Neural cell (in vitro differentiated cells): ENCODE measurements at regions not wholly inside any gene's neighbourhood (a gene's known extent, or its start where the extent isn't known, plus 50 kb on each side); places are given as distances from the start of the nearest gene placed in this dataset.
"Not testable (repeated sequence)": the region's sequence is repeated elsewhere in the genome, so short reads cannot be mapped to it uniquely, and the experiment has no call there.

Source experiments
- H2AFZ ChIP-seq: fragments of 200-600, 300-800 bp; sonication (generic), shearing (Covaris generic); 2 replicates; pipeline ENCODE4 v1.6.0; 2014; ENCODE audit warnings: low read depth, mild to moderate bottlenecking, antibody characterized with exemption, low read length, moderate library complexity
- H3F3A ChIP-seq: fragments of 200-600 bp; shearing (Covaris generic); 2 replicates; pipeline ENCODE4 v1.6.1; 2016; ENCODE audit warnings: mild to moderate bottlenecking, moderate library complexity, mixed read lengths, antibody characterized with exemption, low read length; ENCODE audit not compliant: insufficient read depth, poor library complexity, severe bottlenecking
- H3K27ac ChIP-seq: fragments of 200-600, 300-800 bp; sonication (generic), shearing (Covaris generic); 2 replicates; pipeline ENCODE4 v1.5.1; 2014; ENCODE audit warnings: mild to moderate bottlenecking, low read length, moderate library complexity
- H3K27me3 ChIP-seq: fragments of 300-800, 200-600 bp; sonication (generic), shearing (Covaris generic); 2 replicates; pipeline ENCODE4 v1.6.0; 2014; ENCODE audit warnings: mild to moderate bottlenecking, low read depth, low read length, moderate library complexity; ENCODE audit not compliant: insufficient read depth
- H3K36me3 ChIP-seq: fragments of 300-800, 200-600 bp; sonication (generic), shearing (Covaris generic); 2 replicates; pipeline ENCODE4 v1.5.1; 2014; ENCODE audit warnings: mild to moderate bottlenecking, antibody characterized with exemption, low read length, moderate library complexity; ENCODE audit not compliant: insufficient read depth
- H3K4me2 ChIP-seq: fragments of 300-800, 200-600 bp; sonication (generic), shearing (Covaris generic); 2 replicates; pipeline ENCODE4 v1.6.0; 2014; ENCODE audit warnings: mild to moderate bottlenecking, low read length
- H3K4me3 ChIP-seq: fragments of 300-800, 200-600 bp; sonication (generic), shearing (Covaris generic); 2 replicates; pipeline ENCODE4 v1.5.1; 2014; ENCODE audit warnings: mild to moderate bottlenecking, low read length, moderate library complexity
- H3K79me2 ChIP-seq: fragments of 200-600 bp; shearing (Covaris generic); replicated peaks from 2 replicates; pipeline ENCODE4 v1.6.0; 2014; ENCODE audit warnings: mild to moderate bottlenecking, low read length, moderate library complexity; ENCODE audit not compliant: insufficient read depth
- H3K9ac ChIP-seq: fragments of 300-800, 200-600 bp; sonication (generic), shearing (Covaris generic); 2 replicates; pipeline ENCODE4 v1.6.1; 2016; ENCODE audit warnings: mild to moderate bottlenecking, low read length, mixed read lengths
- H3K9me2 ChIP-seq: fragments of 200-600 bp; shearing (Covaris generic); 2 replicates; pipeline ENCODE4 v1.6.1; 2016; ENCODE audit warnings: mild to moderate bottlenecking, low read length, mixed read lengths; ENCODE audit not compliant: insufficient read depth
- H3K9me3 ChIP-seq: fragments of 200-600, 300-800 bp; sonication (generic), shearing (Covaris generic); 2 replicates; pipeline ENCODE4 v1.6.1; 2016; ENCODE audit warnings: mild to moderate bottlenecking, mixed run types, low read length, moderate library complexity, mixed read lengths
- H4K20me1 ChIP-seq: fragments of 200-600 bp; shearing (Covaris generic); 2 replicates; pipeline ENCODE4 v1.6.1; 2016; ENCODE audit warnings: mild to moderate bottlenecking, mixed run types; ENCODE audit not compliant: insufficient read depth
- EP300 ChIP-seq: fragments of 450-650 bp; conservative IDR thresholded peaks from 2 replicates; pipeline ENCODE4 v1.6.1; 2014; ENCODE audit warnings: antibody characterized with exemption, mild to moderate bottlenecking, moderate library complexity; ENCODE audit not compliant: poor library complexity, severe bottlenecking
- EZH2 ChIP-seq: fragments of 200-600, 300-800 bp; shearing (Covaris generic), sonication (generic); IDR thresholded peaks from 2 replicates; pipeline ENCODE4 v1.6.1; 2014; ENCODE audit warnings: antibody characterized with exemption, low read length, borderline replicate concordance, mild to moderate bottlenecking; ENCODE audit not compliant: insufficient read depth, poor library complexity, severe bottlenecking
- MXI1 ChIP-seq: fragments of 450-650 bp; conservative IDR thresholded peaks from 2 replicates; pipeline ENCODE4 v1.6.1; 2014; ENCODE audit warnings: antibody characterized with exemption, mild to moderate bottlenecking; ENCODE audit not compliant: poor library complexity, severe bottlenecking
- POLR2AphosphoS5 ChIP-seq: IDR thresholded peaks from 2 replicates; pipeline ENCODE4 v1.6.1; 2012
- RAD21 ChIP-seq: fragments of 450-650 bp; conservative IDR thresholded peaks from 2 replicates; pipeline ENCODE4 v1.6.1; 2014; ENCODE audit warnings: antibody characterized with exemption, mild to moderate bottlenecking, moderate library complexity
- SMC3 ChIP-seq: fragments of 450-650 bp; conservative IDR thresholded peaks from 2 replicates; pipeline ENCODE4 v1.6.1; 2014; ENCODE audit warnings: antibody characterized with exemption, mild to moderate bottlenecking, moderate library complexity; ENCODE audit not compliant: poor library complexity
- TAF1 ChIP-seq: IDR thresholded peaks from 2 replicates; pipeline ENCODE4 v1.6.1; 2012; ENCODE audit warnings: low read depth
- TF ChIP-seq, protein P1 (sequence below): fragments of 450-650 bp; IDR thresholded peaks from 2 replicates; pipeline ENCODE4 v1.5.1; 2014; ENCODE audit warnings: antibody characterized with exemption, mild to moderate bottlenecking, moderate library complexity; ENCODE audit not compliant: poor library complexity, severe bottlenecking
- TF ChIP-seq, protein P2 (sequence below): IDR thresholded peaks from 2 replicates; pipeline ENCODE4 v1.6.1; 2012; ENCODE audit warnings: borderline replicate concordance

DNA sequence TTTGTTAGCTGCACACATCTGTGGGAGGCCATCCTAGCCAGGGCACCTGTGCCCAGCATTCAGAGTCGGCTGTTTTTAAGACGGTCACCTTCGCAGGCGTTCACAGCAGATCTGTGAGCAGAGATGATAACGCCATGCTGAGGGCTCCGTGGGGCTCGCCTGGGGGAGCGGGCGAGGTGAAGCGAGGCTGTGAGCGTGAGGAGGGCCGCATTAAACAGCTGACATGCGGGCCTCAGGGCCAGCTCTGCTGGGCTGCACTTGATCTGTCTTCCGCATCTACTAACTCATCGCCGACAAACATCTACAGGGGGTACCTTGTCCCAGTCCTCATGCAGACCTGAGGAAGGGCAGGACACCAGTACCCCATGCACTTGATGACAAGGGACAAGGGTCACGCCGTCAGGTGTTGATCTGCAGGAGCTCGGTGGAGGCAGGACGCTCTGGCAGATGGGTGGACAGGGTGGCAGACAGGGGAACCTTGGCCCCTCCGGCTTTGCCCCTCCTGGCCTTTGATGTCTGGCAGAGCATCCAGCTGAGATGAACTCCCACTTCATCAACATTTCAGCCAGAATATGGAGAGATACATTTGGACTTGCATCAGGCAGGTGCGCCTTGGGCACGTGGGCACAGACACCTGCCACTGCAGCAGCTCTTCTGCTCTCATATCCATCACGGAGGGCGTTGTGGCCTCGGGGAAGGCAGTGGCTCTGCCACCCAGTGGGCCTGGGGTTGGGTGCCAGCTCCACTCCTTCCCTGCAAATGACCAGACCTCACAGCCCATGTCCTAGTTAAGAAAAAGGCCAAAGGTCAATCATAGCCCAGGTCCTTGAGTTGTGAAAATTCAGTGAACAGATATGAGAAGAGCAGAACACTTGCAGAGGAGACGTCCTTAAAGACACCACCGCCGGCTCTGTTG, 822.9 kb downstream of the BRD1 start:
- H3K27ac ChIP-seq, result no peak overlapping the region
- H3K9ac ChIP-seq, result no peak overlapping the region

DNA sequence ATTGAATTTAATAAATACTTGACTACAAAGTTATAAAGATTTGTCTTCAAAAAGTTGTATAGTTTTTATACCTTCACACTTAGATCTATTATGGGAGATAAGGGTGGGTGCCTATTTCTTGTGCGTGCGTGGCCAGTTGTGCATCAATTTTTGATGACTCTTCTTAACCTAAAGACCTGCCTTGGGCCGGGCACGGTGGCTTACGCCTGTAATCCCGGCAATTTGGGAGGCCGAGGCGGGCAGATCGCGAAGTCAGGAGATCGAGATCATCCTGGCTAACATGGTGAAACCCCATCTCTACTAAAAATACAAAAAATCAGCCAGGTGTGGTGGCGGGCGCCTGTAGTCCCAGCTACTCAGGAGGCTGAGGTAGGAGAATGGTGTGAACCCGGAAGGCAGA, 830.1 kb downstream of the BRD1 start:
- H2AFZ ChIP-seq, H3K27me3 ChIP-seq, H3K4me3 ChIP-seq, H3K9ac ChIP-seq, H3K9me3 ChIP-seq, H3K36me3 ChIP-seq, H3K27ac ChIP-seq, H3F3A ChIP-seq, H3K4me2 ChIP-seq, H3K79me2 ChIP-seq, H4K20me1 ChIP-seq, H3K9me2 ChIP-seq: not testable (repeated sequence)

More for the DNA sequence above, 822.9 kb downstream of the BRD1 start:
- Histone ChIP-seq H3K4me2 (no peak overlapping the region), H3K36me3 (no peaks in the 10 kb centered on the region), H2AFZ (no peak overlapping the region), H3K9me2 (no peaks in the 10 kb centered on the region), H3K4me3 (no peak overlapping the region), H3F3A (no peaks in the 10 kb centered on the region), H3K79me2 (no peaks in the 10 kb centered on the region), H3K27me3 (no peaks in the 10 kb centered on the region), H4K20me1 (no peaks in the 10 kb centered on the region), H3K9me3 (peaks cover 6% of the 10 kb centered on the region)
- TF ChIP-seq, protein P1, sequence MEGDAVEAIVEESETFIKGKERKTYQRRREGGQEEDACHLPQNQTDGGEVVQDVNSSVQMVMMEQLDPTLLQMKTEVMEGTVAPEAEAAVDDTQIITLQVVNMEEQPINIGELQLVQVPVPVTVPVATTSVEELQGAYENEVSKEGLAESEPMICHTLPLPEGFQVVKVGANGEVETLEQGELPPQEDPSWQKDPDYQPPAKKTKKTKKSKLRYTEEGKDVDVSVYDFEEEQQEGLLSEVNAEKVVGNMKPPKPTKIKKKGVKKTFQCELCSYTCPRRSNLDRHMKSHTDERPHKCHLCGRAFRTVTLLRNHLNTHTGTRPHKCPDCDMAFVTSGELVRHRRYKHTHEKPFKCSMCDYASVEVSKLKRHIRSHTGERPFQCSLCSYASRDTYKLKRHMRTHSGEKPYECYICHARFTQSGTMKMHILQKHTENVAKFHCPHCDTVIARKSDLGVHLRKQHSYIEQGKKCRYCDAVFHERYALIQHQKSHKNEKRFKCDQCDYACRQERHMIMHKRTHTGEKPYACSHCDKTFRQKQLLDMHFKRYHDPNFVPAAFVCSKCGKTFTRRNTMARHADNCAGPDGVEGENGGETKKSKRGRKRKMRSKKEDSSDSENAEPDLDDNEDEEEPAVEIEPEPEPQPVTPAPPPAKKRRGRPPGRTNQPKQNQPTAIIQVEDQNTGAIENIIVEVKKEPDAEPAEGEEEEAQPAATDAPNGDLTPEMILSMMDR, result no peak
- TF ChIP-seq EP300 (no peak), POLR2AphosphoS5 (no peak), SMC3 (no peak), RAD21 (no peak), MXI1 (no peak), TAF1 (no peak), EZH2 (no peak)
- TF ChIP-seq, protein P2, sequence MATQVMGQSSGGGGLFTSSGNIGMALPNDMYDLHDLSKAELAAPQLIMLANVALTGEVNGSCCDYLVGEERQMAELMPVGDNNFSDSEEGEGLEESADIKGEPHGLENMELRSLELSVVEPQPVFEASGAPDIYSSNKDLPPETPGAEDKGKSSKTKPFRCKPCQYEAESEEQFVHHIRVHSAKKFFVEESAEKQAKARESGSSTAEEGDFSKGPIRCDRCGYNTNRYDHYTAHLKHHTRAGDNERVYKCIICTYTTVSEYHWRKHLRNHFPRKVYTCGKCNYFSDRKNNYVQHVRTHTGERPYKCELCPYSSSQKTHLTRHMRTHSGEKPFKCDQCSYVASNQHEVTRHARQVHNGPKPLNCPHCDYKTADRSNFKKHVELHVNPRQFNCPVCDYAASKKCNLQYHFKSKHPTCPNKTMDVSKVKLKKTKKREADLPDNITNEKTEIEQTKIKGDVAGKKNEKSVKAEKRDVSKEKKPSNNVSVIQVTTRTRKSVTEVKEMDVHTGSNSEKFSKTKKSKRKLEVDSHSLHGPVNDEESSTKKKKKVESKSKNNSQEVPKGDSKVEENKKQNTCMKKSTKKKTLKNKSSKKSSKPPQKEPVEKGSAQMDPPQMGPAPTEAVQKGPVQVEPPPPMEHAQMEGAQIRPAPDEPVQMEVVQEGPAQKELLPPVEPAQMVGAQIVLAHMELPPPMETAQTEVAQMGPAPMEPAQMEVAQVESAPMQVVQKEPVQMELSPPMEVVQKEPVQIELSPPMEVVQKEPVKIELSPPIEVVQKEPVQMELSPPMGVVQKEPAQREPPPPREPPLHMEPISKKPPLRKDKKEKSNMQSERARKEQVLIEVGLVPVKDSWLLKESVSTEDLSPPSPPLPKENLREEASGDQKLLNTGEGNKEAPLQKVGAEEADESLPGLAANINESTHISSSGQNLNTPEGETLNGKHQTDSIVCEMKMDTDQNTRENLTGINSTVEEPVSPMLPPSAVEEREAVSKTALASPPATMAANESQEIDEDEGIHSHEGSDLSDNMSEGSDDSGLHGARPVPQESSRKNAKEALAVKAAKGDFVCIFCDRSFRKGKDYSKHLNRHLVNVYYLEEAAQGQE, result no peak
